ENCODE measurements at regions not wholly inside any gene's neighbourhood (a gene's known extent, or its start where the extent isn't known, plus 50 kb on each side); places are given as distances from the start of the nearest gene placed in this dataset.
A peak's percentile ranks its signal among the peaks of the same experiment; 100 is the strongest.

DNA sequence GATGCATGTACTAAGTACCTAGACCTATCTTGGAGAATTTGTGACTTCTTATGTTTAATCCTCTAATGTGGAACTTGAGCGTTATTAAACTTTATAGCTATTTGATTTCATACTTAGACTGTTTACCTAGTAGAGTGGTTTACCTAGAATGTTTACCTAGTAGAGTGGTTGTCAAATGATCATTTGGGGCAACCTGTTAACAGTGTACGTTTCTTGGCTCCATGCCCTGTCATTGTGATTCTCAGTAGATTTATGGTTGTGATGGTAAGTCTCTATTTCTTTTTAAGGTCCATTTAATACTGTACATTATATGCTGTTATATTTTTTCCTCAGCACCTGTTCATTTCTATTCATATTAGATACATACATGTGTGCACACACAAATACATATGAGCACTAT is 233.0 kb upstream of the MAD2L1 start:
- no peak for DNase-seq (ENCODE audit: extremely low read depth, low read depth)
- TF ChIP-seq, protein P1, sequence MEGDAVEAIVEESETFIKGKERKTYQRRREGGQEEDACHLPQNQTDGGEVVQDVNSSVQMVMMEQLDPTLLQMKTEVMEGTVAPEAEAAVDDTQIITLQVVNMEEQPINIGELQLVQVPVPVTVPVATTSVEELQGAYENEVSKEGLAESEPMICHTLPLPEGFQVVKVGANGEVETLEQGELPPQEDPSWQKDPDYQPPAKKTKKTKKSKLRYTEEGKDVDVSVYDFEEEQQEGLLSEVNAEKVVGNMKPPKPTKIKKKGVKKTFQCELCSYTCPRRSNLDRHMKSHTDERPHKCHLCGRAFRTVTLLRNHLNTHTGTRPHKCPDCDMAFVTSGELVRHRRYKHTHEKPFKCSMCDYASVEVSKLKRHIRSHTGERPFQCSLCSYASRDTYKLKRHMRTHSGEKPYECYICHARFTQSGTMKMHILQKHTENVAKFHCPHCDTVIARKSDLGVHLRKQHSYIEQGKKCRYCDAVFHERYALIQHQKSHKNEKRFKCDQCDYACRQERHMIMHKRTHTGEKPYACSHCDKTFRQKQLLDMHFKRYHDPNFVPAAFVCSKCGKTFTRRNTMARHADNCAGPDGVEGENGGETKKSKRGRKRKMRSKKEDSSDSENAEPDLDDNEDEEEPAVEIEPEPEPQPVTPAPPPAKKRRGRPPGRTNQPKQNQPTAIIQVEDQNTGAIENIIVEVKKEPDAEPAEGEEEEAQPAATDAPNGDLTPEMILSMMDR (IDR thresholded peaks at IDR 0.05; ENCODE audit: low read depth, low read length) = no peak

DNA sequence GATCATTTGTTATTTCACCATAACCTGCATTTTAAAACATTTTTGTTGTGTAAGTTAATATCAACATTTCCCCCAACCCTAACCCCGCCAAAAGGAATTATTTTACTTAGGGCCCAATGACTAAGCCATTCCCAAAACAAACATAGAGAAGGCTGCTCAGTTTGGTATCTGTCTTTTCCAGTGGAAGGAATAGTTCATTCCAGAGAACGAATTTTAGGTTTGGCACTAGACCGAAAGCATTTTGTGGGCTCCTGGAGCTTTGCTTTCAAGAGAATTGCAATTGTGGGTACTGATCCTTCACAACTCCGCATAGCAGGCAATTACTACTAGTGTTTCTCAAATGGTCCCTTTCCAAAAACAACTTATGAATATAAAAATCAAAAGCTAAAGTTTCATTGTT is 226.7 kb upstream of the MAD2L1 start:
- TF ChIP-seq, protein P1 (IDR thresholded peaks at IDR 0.05; ENCODE audit: low read depth, low read length) = no peak

DNA sequence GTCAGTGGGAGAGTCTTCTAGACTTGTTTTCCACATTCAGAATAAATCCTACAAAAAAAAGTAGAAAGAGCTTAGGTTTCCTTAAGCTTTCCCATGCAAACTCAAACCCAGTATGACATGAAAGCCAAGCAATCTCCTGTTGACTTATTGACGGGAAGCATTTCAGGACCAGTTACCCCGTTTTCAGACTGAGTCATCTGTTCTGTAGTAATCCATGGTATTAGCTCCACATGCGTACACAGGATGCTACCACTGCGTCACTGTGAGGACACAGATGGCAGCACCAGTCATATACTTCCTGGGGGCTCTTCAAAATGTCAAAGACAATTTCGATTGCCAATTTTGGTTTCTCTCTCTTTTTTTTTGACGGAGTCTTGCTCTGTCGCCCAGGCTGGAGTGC is 224.9 kb upstream of the MAD2L1 start:
- TF ChIP-seq, protein P1 (IDR thresholded peaks at IDR 0.05; ENCODE audit: low read depth, low read length) = no peak
- no peak for DNase-seq (ENCODE audit: extremely low read depth, low read depth)

More for the DNA sequence above, 226.7 kb upstream of the MAD2L1 start:
- peak; percentile 59 for DNase-seq (ENCODE audit: extremely low read depth, low read depth)

DNA sequence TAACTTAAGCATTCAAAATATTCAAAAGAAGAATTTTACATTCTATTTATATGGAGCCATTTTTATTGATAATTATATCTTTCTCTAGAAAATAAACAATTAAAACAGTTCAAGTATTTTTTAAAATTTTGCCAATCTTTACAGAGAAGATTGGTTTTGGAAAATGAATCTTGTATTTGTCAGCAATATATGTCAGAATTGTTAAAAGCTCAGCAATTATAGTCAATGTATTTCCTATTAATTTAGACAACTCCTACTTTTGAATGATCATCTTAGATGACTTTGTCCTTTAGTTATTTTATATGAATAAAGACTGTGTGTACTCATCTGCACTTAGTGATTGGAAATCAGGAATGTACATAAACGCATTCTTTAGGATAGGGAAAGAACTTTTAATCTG is 223.9 kb upstream of the MAD2L1 start:
- DNase-seq (ENCODE audit: extremely low read depth, low read depth) = no peak
- TF ChIP-seq, protein P1 (IDR thresholded peaks at IDR 0.05; ENCODE audit: low read depth, low read length) = no peak

DNA sequence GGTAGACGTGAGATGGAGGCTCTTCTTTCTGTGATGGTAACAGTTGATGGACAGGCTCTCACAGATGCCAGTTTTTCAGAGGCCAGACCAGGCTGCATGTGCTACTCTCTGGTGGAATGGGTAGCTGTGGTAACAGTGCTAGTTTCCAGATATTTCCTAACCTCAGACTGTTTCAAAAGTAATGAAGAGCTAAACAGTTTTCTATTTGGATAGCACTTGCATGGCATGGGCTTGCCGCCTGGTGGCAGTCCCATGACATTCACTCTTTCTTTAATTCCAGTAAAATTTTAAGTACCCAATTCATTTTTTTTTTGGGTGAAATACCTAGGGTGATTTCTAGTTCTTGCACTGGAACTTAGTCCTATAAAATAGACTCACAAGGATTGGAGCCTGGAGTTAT is 220.2 kb upstream of the MAD2L1 start:
- TF ChIP-seq, protein P1 (IDR thresholded peaks at IDR 0.05; ENCODE audit: low read depth, low read length) = no peak; the same call in 1 of the 2 replicates
- no peak for DNase-seq (ENCODE audit: extremely low read depth, low read depth)

DNA sequence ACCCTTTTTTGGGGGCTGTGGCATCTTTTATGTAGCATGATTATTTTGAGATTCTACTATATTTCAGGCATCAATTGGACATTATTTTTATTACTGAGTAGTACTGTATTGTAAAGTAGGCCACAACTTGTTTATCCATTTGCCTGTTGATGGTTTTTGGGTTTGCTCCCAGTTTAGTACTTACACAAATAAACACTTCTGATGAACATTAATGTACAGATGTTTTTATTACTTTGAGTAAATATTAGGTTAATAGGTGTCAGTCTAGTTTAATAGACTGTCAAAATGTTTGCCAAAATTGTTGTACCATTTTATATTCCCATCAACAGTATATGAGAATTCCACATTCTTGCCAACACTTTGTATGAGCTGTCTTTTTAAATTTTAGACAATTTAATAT is 214.9 kb upstream of the MAD2L1 start:
- DNase-seq (ENCODE audit: extremely low read depth, low read depth) = no peak
- TF ChIP-seq, protein P1 (IDR thresholded peaks at IDR 0.05; ENCODE audit: low read depth, low read length) = no peak

DNA sequence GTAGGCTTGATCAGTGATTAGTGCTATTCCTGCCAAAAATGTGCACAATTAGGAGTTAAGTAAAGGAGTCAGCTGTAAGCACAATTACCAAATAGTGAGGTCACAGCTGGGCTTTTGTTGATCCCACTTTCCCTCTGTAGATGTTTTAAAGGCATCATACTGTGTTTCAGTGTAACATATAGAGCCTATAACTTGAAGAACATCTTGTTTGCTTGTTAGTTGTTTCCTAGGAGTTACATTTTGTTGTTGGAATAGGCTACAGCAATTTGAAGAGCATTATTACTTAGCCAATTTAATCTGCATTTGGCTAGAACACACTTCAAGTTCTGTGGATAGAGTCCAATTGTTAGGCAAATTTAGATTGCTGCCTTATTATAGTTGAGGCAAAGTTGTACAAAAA is 210.7 kb upstream of the MAD2L1 start:
- DNase-seq (ENCODE audit: extremely low read depth, low read depth) = no peak
- TF ChIP-seq, protein P1 (IDR thresholded peaks at IDR 0.05; ENCODE audit: low read depth, low read length) = no peak

Measured in AG09319 (cell line).